RWPE1 (cell line): ENCODE measurements at regions not wholly inside any gene's neighbourhood (a gene's known extent, or its start where the extent isn't known, plus 50 kb on each side); places are given as distances from the start of the nearest gene placed in this dataset.

Experiments used
- CTCF ChIA-PET: fragments of 350-600 bp; sonication (Branson Sonifier 250); formaldehyde crosslinking; extraction: SDS; loops from one replicate; lab custom pipeline; 2021; lab: Yijun Ruan, JAX
- POLR2A ChIA-PET: fragments of 400-600 bp; formaldehyde crosslinking; extraction: SDS; loops from one replicate; lab custom pipeline; 2020; ENCODE audit warnings: antibody characterized with exemption; ENCODE audit not compliant: low non-redundant PET; lab: Yijun Ruan, JAX
- DNase-seq: peaks from one replicate; pipeline ENCODE4 v3.0.0; 2012; ENCODE audit warnings: low spot score
- H3K27ac ChIP-seq: fragments of 450-650 bp; 2 replicates; pipeline ENCODE4 v1.5.1; 2017
- TF ChIP-seq, protein P1 (sequence below): fragments of 450-650 bp; conservative IDR thresholded peaks from 2 replicates; pipeline ENCODE4 v1.5.1; 2017; ENCODE audit warnings: low read depth, mild to moderate bottlenecking

DNA sequence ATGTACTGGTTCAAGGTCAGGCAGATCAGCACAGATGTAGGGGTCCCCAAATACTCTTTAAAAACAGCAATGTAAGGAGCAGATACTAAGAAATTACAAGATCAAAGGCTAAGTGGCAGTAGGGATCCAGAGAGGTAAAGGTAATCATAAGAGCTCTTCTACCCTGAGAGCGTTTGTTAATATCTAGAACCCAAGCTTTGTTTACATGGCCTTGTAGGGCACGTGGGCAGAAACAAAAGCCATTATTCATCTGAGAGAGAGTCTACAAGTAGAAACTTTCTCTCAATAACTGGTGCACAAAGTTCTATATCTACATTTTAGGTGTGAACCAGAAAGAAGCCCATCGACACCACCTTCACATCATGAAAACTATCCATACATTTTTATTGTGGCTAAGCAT lies 225.6 kb upstream of the PCDH10 start:
- CTCF ChIA-PET, result interaction anchor here (0.6 kb wide), 2 partner anchors 61 to 1977 kb away, joined by 3 read pairs; no protein-coding TSS in a partner anchor

DNA sequence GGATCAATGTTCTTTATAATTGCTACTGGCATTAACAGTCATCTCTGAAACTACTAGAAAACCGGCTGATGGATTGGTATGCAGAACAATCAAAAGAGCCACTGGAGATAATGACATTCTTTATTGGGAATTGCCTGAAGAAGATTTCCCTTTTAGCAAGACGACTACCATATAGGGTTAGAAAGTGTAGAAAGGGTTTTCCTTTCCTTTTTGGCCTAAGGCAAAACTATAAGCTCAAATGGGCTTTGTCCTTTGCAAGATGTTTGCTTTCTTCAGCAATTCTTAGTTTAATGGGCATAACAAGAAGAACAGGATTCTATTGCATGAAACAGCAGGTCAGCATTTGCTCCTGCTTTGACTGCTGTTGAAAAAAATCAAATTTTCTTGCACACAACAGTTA lies 214.2 kb upstream of the PCDH10 start:
- no peak overlapping the region for H3K27ac ChIP-seq
- no peak for DNase-seq
- TF ChIP-seq, protein P1, sequence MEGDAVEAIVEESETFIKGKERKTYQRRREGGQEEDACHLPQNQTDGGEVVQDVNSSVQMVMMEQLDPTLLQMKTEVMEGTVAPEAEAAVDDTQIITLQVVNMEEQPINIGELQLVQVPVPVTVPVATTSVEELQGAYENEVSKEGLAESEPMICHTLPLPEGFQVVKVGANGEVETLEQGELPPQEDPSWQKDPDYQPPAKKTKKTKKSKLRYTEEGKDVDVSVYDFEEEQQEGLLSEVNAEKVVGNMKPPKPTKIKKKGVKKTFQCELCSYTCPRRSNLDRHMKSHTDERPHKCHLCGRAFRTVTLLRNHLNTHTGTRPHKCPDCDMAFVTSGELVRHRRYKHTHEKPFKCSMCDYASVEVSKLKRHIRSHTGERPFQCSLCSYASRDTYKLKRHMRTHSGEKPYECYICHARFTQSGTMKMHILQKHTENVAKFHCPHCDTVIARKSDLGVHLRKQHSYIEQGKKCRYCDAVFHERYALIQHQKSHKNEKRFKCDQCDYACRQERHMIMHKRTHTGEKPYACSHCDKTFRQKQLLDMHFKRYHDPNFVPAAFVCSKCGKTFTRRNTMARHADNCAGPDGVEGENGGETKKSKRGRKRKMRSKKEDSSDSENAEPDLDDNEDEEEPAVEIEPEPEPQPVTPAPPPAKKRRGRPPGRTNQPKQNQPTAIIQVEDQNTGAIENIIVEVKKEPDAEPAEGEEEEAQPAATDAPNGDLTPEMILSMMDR, result no peak
- ChIA-PET POLR2A (no interaction called here), CTCF (no interaction called here)

More for the DNA sequence above, 225.6 kb upstream of the PCDH10 start:
- TF ChIP-seq, protein P1, result no peak
- no peak for DNase-seq
- no peak overlapping the region for H3K27ac ChIP-seq
- POLR2A ChIA-PET, result no interaction called here

DNA sequence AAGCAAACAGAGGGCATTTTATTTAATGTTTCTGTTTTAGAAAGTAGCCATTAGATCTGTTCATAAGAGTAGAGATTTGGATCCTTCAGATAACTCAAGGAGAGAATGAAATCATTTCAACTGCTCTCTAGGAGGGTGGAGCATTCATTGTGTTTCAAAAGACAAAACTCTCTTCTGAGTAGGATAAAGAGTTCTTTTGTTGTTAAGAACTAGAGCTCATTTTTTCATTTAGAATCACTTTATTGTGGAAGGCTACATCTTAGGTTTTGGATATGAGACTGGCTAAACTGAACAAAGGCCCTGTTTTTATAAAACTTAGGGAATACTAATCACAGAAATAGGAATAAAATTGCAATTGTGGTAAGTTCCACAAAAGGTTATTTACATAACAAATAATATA lies 193.9 kb upstream of the PCDH10 start:
- no peak overlapping the region for H3K27ac ChIP-seq
- TF ChIP-seq, protein P1, result no peak
- POLR2A ChIA-PET, result no interaction called here
- DNase-seq, result no peak
- CTCF ChIA-PET, result no interaction called here

DNA sequence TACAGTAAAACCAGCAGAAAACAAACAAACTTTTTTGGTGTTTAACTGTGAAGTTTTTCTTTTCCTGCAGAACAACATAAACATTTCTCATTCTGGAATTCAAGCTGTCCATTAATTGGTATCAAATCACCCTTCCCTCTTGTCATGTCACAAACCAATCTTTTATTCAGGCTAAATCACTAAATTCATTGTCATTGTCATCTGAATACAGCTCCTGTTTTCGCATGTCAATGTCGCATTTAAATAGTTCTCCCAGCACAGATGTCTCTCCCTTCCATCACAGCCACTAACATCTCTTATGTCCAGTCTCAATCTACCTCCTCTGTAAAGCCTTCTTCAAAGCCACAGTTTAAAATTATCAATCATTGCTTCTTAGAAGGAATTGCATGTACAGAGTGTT lies 192.1 kb upstream of the PCDH10 start:
- POLR2A ChIA-PET, result no interaction called here
- no peak for DNase-seq
- TF ChIP-seq, protein P1, result no peak
- CTCF ChIA-PET, result no interaction called here
- no peak overlapping the region for H3K27ac ChIP-seq

DNA sequence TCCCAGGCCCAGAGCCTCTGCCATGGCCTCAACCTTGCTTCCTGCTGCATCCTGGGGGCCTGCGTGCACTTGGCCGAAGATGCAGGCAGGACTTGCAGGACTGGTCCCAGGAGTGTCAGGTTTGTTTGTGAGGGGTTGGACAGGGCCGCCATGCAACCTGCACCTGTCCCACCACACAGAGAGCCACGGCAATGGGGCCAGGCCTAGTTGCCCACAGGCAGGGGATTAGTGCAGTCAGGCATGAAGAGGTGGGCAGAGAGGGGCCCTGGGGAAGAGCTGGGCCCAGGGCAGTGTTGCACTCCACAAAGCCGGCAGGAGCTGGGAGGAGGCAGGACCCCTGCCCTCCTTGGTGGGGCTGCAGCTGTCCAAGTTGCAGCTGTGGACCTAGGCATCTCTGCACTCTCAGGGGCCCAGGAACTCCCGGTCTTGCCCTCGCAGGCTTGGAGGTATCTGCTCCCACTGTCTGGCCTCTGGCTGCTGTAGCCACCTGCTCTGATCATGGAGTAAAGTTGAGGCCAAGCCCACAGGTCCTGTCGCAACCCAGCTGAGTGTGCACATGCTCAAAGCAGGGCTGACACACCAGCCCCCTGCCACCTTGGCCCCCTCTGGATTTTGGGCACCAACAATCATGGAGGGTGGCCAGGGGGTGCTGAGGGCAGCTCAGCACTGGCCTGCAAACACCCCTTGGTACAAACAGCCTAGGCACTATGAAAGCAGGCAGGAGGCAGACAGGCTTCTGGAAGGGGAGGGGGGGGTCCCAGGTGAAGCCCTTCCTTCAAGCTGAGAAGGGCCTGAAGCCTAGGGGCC lies 190.4 kb upstream of the PCDH10 start:
- DNase-seq, result no peak
- POLR2A ChIA-PET, result no interaction called here
- no peak overlapping the region for H3K27ac ChIP-seq

DNA sequence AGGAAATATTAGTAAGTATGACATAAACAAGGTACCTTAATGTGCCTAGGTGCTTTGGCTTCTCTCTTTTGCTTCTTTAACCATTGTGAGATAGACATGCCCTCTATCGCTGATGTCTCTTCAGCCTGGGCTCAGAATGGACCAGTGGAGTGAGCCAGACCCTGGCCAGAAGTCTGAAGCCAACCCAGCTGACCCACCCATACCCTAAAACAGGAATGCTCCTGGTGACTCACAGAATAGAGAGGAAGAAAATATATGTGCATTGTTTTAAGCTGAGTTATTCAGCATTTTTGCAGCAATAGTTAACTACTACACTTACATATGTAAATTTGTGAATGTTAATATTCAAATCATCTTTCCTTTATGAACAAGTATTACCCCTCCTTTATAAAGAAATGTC lies 167.5 kb upstream of the PCDH10 start:
- H3K27ac ChIP-seq, result no peak overlapping the region
- CTCF ChIA-PET, result no interaction called here
- POLR2A ChIA-PET, result no interaction called here
- TF ChIP-seq, protein P1, result no peak
- DNase-seq, result no peak

More for the DNA sequence above, 190.4 kb upstream of the PCDH10 start:
- CTCF ChIA-PET, result no interaction called here
- TF ChIP-seq, protein P1, result no peak
